HuH-7.5 (cell line): ENCODE measurements at regions not wholly inside any gene's neighbourhood (a gene's known extent, or its start where the extent isn't known, plus 50 kb on each side); places are given as distances from the start of the nearest gene placed in this dataset.
"Not testable (repeated sequence)": the region's sequence is repeated elsewhere in the genome, so short reads cannot be mapped to it uniquely, and the experiment has no call there.

Experiments used
- DNase-seq: peaks from one replicate; pipeline ENCODE4 v3.0.0; 2011; ENCODE audit warnings: low spot score

GRCh38 chr1:58190267-58190988 lies 356.1 kb downstream of the OMA1 start:
- DNase-seq, result no peak

- DNase-seq, result no peak
Measured at GRCh38 chr1:58189453-58189852, 357.1 kb downstream of the OMA1 start.

GRCh38 chr1:58183286-58183685 lies 363.2 kb downstream of the OMA1 start:
- DNase-seq, result no peak

DNA sequence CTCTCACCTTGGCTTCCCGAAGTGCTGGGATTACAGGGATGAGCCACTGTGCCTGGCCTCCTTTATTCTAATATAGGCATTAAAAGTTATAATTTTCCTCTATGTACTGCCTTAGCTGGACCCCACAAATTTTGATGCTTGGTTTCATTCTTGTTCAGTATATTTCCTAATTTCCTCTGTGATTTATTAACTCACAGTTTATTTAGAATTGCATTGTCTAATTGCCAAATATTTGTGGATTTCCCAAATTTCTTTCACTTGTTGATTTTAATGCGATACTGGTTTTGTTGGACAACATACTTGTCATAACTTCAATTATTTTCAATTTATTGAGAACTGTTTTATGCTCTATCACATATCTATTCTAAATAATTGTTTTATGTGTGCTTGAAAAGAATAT lies 366.0 kb downstream of the OMA1 start:
- no peak for DNase-seq

DNA sequence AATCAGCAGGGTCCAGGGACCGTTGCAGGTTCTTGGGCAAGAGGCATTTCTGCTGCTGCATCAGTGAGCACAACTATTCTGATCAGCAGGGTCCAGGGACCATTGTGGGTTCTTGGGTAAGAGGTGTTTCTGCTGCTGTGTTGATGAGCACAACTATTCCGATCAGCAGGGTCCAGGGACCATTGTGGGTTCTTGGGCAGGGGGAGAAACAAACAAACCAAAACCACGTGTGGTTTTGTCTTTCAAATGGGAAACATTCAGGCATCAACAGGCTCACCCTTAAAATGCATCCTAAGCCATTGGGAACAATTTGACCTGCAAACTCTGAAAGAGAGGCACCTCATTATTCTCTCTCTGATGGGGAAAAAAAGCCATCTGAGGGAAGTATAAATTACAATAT lies 377.4 kb downstream of the OMA1 start:
- not testable (repeated sequence) for DNase-seq

DNA sequence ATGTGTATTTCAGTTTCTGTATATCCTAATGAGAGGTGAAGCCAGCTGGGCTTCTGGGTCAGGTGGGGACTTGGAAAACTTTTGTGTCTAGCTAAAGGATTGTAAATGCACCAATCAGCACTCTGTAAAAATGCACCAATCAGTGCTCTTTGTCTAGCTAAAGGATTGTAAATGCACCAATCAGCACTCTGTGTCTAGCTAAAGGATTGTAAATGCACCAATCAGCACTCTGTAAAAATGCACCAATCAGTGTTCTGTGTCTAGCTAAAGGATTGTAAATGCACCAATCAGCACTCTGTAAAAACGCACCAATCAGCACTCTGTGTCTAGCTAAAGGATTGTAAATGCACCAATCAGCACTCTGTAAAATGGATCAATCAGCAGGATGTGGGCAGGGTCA lies 379.4 kb downstream of the OMA1 start:
- not testable (repeated sequence) for DNase-seq

DNA sequence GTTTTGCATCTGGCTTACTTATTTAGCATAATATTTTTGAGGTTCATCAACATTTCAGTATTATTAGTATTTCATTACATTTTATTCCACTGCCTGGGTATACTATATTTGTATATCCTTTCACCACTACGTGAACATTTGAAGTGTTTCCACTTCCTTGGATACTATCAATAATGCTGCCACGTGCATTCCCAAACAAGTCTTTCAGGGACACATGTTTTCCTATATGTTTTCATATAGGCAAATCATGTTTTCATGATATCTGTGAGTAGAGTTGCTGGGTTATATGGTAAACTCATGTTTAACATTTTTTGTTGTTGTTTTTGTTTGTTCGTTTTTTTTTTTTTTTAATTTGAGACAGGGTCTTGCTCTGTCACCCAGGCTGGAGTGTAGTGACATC lies 380.1 kb downstream of the OMA1 start:
- DNase-seq, result no peak

- no peak for DNase-seq
Measured at GRCh38 chr1:58165073-58165472, 381.5 kb downstream of the OMA1 start.

- DNase-seq, result peak; percentile 29
Measured at GRCh38 chr1:58162952-58163550, 383.5 kb downstream of the OMA1 start.

DNA sequence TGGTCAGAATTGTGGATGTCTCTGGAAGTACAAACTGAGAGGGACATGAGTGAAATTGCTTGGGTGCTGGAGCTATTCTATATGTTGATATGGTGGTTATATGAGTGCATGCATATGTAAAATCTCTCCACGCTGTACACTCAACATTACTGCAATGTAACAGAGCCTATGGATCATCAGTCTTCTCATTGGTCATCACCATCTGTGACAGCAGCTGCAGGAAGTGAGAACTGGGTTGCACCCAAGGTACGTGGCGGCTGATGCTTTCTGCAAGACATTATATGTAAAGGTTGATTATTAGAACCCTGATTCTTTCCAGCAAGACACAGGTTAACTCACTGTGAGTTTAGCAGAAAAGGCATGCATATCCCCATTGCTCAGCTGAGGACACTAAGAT lies 387.1 kb downstream of the OMA1 start:
- no peak for DNase-seq

DNA sequence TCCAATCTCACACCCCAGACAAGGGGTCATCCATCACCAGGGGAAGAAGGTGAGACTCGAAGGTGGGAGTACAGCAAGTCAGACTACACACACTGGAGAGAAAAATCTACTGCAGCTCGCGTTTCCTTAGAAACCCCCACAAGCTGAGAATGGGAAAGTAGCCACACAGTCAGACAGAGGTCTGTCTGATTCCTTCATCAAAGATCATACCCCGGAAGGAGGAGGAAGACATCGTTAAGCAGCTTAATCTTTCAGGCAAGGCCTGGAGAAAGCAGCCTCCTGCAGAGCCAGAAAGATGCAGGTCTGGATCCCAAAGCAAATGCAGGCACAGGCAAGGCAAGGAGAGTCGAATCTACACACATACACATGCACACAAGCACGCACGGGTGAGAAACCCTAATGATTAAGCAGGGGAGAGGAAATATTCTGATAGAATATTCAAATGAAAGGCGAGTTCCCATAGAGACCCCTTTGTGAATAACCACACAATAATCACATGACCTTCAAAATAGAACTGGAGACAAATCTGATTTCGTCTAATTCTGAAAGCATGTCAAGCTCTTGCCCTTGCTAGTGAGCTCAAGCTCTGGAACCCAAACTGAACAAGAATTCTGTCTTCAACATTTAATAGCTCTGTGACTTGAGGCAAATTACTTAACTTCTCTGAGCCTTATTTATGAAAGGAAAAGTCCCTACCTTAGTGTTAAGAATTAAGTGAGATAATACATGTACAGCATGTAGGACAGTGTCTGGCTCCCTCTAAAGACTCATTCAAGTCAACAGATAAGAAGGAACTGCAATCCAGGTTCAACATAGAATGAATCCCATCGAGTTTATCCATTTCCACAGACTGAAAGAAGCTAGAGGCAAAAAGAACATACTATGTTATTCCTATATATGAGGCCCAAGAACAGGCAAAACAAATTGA lies 387.8 kb downstream of the OMA1 start:
- no peak for DNase-seq

GRCh38 chr1:58158016-58158415 lies 388.5 kb downstream of the OMA1 start:
- DNase-seq, result no peak

GRCh38 chr1:58157256-58157655 lies 389.3 kb downstream of the OMA1 start:
- no peak for DNase-seq

DNA sequence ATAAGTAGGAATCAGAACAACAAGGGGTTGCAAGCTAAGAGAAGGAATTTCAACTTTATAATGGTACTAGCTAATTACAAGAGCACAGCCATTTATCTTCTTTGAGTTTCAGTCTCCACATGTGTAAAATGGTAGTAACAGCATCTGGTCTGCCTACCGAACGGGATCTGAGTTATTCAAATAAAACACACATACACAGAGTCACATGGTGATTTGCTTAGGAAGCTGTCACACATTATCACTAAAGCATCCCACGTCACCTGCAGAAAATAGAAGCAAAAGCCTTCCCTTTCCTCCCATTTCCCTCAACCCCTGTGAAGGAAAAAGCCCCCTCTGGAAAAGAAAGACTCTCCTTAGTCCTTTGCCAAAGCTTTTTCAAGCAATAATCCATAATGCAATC lies 389.7 kb downstream of the OMA1 start:
- no peak for DNase-seq

- no peak for DNase-seq
Measured at GRCh38 chr1:58156124-58156468, 390.4 kb downstream of the OMA1 start.

- DNase-seq, result no peak
Measured at GRCh38 chr1:58155418-58156123, 391.0 kb downstream of the OMA1 start.

DNA sequence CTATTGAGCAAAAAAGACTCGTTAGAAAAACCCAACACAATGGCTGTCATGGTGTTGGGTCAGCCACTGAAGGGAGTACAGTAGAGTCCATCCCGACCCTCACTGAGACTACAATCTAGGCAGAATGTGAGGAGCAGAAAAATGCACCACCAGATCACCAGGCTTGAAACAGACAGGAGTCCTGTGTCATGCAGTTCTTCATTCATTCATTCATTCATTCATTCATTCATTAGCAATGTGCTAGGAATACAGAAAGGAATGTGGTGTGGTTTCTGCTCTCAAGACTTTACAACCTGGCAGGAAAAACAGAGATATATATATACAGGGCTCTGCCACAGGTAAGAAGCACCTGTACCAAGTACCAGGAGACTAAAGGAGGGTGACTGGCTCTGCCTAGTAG lies 392.3 kb downstream of the OMA1 start:
- no peak for DNase-seq

DNA sequence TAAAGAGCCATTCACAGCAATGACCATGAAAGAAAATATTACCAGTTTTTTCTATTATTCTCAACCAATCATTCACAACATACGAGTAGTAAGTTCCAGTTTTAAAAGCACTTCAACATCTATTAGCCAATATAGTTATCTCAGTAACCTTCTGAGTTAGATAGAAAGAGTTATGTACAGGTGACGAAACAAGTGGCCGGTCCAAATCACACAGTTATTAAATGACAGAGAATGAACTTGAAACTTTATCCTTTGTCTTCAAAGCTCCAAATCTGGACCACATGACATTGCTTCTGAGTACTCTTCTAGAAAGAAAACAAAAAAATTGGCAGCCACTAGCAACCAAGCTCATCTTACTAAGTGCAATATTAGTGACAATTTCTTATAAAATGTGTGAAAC lies 393.8 kb downstream of the OMA1 start:
- no peak for DNase-seq

GRCh38 chr1:58149271-58149812 lies 397.2 kb downstream of the OMA1 start:
- DNase-seq, result no peak

DNA sequence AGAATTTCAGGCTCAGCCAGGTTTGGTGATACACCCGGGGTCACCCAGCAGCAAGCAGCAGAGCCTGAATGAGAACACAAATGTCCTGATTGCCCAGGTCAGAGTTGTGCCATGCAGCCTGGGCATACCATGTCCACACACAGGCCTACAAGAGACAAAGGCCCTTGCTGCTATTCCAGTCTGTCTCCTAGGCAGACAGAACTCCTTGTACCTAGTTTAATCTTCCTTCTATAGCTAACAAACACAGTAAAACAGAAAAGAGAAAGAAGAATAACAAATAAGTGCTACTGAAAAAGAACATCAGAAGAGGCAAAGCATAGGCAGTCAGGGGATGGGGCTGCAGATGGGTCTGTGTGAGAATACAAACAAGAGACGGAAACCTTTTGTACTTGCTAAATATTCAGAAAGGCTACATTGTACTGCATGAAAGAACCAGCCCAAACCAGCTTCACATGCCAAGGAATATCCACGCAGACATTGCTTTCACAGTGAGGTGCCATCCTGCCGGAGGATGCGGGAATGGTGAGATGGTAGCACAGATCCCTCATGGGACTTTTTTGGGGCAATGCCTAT lies 401.7 kb downstream of the OMA1 start:
- no peak for DNase-seq

- no peak for DNase-seq
Measured at GRCh38 chr1:58143972-58144697, 402.4 kb downstream of the OMA1 start.
